Stomach (tissue), 4 donors: ENCODE measurements at regions not wholly inside any gene's neighbourhood (a gene's known extent, or its start where the extent isn't known, plus 50 kb on each side); places are given as distances from the start of the nearest gene placed in this dataset.

Experiments used
- EP300 ChIP-seq: sonication (generic); formaldehyde crosslinking; IDR thresholded peaks from one replicate; pipeline ENCODE4 v1.6.1; 2017; ENCODE audit warnings: antibody characterized with exemption
- TF ChIP-seq, protein P1 (sequence below), 7 experiments: fragments of 450-650 bp in 4 of 7; fragments of 200-600 bp in 3 of 7; sonication (generic) in 3 of 7; IDR thresholded peaks; one replicate each; pipeline ENCODE4 v1.5.1; 2016 to 2019; ENCODE audit warnings: antibody characterized with exemption in 7 of 7, control low read depth in 2 of 7, mild to moderate bottlenecking in 1 of 7

DNA sequence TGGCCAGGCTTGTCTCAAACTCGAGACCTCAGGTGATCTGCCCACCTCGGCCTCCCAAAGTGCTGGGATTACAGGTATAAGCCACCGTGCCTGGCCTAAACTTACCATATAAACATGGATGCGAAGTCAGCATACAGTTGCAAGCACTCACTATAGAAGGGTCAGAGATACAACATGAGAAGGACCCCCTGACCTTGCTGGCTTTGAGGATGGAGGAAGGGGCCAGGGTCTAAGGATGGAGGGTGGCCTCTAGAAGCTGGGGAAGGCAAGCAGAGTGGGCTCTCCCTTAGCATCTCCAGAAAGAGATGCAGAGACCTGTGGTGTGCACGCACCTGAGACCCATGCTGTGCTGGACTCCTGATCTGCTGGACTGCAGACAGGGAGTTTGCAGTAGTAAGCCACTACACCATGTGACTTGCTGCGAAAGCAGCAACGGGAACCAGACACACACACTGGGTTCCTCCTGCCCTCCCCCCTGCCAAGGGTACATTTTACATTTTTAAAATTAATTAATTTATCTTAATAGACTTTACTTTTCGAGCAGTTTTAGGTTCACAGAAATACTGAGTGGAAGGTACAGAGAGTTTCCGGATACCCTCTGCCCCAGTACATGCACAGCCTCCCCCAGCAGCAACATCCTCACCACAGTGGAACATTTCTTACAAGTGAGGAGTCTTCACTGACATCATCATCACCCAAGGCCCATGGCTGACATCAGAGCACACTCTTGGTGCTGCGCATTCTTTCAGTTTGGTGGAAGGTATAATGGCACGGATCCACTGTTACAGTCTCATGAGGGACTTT, 170.1 kb upstream of the B3GAT1 start:
- TF ChIP-seq, protein P1, sequence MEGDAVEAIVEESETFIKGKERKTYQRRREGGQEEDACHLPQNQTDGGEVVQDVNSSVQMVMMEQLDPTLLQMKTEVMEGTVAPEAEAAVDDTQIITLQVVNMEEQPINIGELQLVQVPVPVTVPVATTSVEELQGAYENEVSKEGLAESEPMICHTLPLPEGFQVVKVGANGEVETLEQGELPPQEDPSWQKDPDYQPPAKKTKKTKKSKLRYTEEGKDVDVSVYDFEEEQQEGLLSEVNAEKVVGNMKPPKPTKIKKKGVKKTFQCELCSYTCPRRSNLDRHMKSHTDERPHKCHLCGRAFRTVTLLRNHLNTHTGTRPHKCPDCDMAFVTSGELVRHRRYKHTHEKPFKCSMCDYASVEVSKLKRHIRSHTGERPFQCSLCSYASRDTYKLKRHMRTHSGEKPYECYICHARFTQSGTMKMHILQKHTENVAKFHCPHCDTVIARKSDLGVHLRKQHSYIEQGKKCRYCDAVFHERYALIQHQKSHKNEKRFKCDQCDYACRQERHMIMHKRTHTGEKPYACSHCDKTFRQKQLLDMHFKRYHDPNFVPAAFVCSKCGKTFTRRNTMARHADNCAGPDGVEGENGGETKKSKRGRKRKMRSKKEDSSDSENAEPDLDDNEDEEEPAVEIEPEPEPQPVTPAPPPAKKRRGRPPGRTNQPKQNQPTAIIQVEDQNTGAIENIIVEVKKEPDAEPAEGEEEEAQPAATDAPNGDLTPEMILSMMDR (IDR thresholded peaks at IDR 0.05), result no peak
- no peak for TF ChIP-seq EP300
